Calu3 (cell line): ENCODE measurements at regions not wholly inside any gene's neighbourhood (a gene's known extent, or its start where the extent isn't known, plus 50 kb on each side); places are given as distances from the start of the nearest gene placed in this dataset.

Experiments used
- BruUV-seq: library from RNA; stranded (reverse); fragments of 400-500 nt; replicated peaks from 2 replicates; lab custom pipeline; 2021; lab: Mats Ljungman, UMichigan
- CTCF ChIA-PET: fragments of 300-600 bp; sonication (Branson Sonifier 250); formaldehyde crosslinking; loops from one replicate; lab custom pipeline; 2022; ENCODE audit warnings: antibody characterized with exemption; lab: Charles Lee
- DNase-seq: peaks from one replicate; pipeline ENCODE4 v3.0.0; 2022
- H3K27ac Mint-ChIP-seq: one replicate; pipeline ENCODE4 v1.8.0; 2022; ENCODE audit warnings: mixed read lengths; ENCODE audit not compliant: unreplicated experiment
- H3K27me3 Mint-ChIP-seq: one replicate; pipeline ENCODE4 v1.8.0; 2022; ENCODE audit warnings: mixed read lengths; ENCODE audit not compliant: unreplicated experiment
- H3K36me3 Mint-ChIP-seq: one replicate; pipeline ENCODE4 v1.8.0; 2022; ENCODE audit warnings: mild to moderate bottlenecking, moderate library complexity, mixed read lengths; ENCODE audit not compliant: insufficient read depth, unreplicated experiment
- H3K4me1 Mint-ChIP-seq: one replicate; pipeline ENCODE4 v1.8.0; 2022; ENCODE audit warnings: mild to moderate bottlenecking, low read depth, mixed read lengths; ENCODE audit not compliant: unreplicated experiment
- H3K4me3 Mint-ChIP-seq: one replicate; pipeline ENCODE4 v1.8.0; 2022; ENCODE audit warnings: mild to moderate bottlenecking, low read depth, moderate library complexity, mixed read lengths; ENCODE audit not compliant: unreplicated experiment
- H3K9me3 Mint-ChIP-seq: one replicate; pipeline ENCODE4 v1.8.0; 2022; ENCODE audit warnings: low read depth, mixed read lengths; ENCODE audit not compliant: unreplicated experiment
- intact Hi-C: fragments of 100-400 bp; cut with micrococcal nuclease; formaldehyde crosslinking; loops from one replicate; pipeline ENCODE4 v1.10.0; 2022; ENCODE audit not compliant: unreplicated experiment
- TF ChIP-seq, protein P1 (sequence below): fragments of 200-600 bp; IDR thresholded peaks from one replicate; pipeline ENCODE4 v1.8.0; 2022; ENCODE audit warnings: antibody characterized with exemption; ENCODE audit not compliant: unreplicated experiment

DNA sequence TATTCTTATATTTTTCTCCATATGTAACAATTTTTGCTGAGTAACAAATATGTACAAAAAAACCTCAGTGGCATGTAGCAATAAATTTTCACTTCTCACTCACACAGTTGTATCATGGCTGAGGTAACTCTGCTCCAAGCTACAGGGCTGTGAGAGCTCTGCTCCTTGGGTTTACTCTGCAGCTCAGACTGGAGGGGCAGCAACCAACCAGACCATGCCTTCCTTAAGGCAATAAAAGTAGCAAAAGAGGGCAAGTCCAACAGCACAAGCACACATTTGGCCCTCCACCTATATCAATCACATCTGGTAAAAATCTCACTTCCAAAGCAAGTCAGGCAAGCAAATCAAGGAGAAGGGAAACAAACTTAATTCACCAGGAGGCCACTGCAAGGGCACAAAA lies 102.9 kb downstream of the CRPPA start:
- peak overlapping the region; percentile 86 for H3K27ac Mint-ChIP-seq
- TF ChIP-seq, protein P1, sequence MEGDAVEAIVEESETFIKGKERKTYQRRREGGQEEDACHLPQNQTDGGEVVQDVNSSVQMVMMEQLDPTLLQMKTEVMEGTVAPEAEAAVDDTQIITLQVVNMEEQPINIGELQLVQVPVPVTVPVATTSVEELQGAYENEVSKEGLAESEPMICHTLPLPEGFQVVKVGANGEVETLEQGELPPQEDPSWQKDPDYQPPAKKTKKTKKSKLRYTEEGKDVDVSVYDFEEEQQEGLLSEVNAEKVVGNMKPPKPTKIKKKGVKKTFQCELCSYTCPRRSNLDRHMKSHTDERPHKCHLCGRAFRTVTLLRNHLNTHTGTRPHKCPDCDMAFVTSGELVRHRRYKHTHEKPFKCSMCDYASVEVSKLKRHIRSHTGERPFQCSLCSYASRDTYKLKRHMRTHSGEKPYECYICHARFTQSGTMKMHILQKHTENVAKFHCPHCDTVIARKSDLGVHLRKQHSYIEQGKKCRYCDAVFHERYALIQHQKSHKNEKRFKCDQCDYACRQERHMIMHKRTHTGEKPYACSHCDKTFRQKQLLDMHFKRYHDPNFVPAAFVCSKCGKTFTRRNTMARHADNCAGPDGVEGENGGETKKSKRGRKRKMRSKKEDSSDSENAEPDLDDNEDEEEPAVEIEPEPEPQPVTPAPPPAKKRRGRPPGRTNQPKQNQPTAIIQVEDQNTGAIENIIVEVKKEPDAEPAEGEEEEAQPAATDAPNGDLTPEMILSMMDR, result no peak
- peaks cover 9% of the 10 kb centered on the region for H3K36me3 Mint-ChIP-seq
- H3K4me1 Mint-ChIP-seq, result peaks cover 65% of the 10 kb centered on the region
- BruUV-seq, result TSS peak; percentile 82
- no peaks in the 10 kb centered on the region for H3K27me3 Mint-ChIP-seq
- intact Hi-C loops, result no loop called here
- H3K9me3 Mint-ChIP-seq, result peaks cover 4% of the 10 kb centered on the region
- CTCF ChIA-PET, result interaction anchor here (0.5 to 2.5 kb wide), 9 partner anchors 13 to 246 kb away, joined by 3 to 18 read pairs (median 4); no protein-coding TSS in a partner anchor
- no peak for DNase-seq
- H3K4me3 Mint-ChIP-seq, result peak overlapping the region; percentile 11

DNA sequence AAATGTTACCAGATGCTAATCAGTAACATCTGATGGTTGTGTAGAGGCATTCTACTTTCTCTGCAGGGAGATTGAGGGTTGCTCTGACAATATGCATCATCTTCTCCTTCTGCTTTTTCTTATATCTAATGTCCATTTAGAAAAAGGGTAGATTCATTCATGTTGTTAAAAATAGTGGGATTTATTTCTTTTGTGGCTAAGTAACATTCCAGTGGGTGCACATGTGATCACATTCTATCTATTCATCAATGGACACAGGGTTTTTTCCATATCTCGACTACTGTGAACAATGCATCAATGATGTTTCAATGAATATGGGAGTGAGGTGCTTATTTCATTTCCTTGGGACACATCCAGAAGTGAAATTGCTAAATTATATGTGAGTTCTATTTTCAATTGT lies 103.9 kb downstream of the CRPPA start:
- CTCF ChIA-PET, result interaction anchor here (2.5 kb wide), 1 partner anchor 29 kb away, joined by 18 read pairs; no protein-coding TSS in a partner anchor
- no peak overlapping the region for H3K4me3 Mint-ChIP-seq
- BruUV-seq, result no TSS peak
- intact Hi-C loops, result no loop called here
- no peak overlapping the region for H3K27ac Mint-ChIP-seq
- no peaks in the 10 kb centered on the region for H3K27me3 Mint-ChIP-seq
- DNase-seq, result no peak
- H3K4me1 Mint-ChIP-seq, result peaks cover 73% of the 10 kb centered on the region
- peaks cover 4% of the 10 kb centered on the region for H3K9me3 Mint-ChIP-seq
- TF ChIP-seq, protein P1, result no peak
- peaks cover 9% of the 10 kb centered on the region for H3K36me3 Mint-ChIP-seq

DNA sequence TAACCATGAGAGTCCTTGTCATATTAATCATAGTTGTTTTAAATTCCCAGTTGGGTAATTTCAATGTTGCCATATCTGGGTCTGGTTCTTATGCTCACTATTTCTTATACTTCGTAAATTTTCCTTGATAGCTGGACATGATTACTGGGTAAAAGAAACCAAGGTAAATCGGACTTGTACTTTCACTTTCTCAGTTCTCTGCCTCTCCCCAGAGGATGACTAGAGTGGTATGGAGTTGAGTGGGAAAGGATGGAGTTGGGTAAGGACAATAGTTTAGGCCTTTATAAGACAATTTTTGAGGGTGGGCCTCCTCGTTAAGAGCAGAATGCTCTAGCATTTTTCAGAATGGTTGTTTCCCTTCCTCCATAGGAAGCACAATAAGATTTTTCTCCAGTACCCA lies 106.1 kb downstream of the CRPPA start:
- intact Hi-C loops, result no loop called here
- peak overlapping the region; percentile 31 for H3K4me3 Mint-ChIP-seq
- H3K27me3 Mint-ChIP-seq, result no peaks in the 10 kb centered on the region
- peaks cover 9% of the 10 kb centered on the region for H3K36me3 Mint-ChIP-seq
- no peak for DNase-seq
- peaks cover 64% of the 10 kb centered on the region for H3K4me1 Mint-ChIP-seq
- peaks cover 4% of the 10 kb centered on the region for H3K9me3 Mint-ChIP-seq
- no peak overlapping the region for H3K27ac Mint-ChIP-seq
- TF ChIP-seq, protein P1, result no peak
- CTCF ChIA-PET, result interaction anchor here (0.9 kb wide), 1 partner anchor 22 kb away, joined by 3 read pairs; no protein-coding TSS in a partner anchor
- BruUV-seq, result no TSS peak

DNA sequence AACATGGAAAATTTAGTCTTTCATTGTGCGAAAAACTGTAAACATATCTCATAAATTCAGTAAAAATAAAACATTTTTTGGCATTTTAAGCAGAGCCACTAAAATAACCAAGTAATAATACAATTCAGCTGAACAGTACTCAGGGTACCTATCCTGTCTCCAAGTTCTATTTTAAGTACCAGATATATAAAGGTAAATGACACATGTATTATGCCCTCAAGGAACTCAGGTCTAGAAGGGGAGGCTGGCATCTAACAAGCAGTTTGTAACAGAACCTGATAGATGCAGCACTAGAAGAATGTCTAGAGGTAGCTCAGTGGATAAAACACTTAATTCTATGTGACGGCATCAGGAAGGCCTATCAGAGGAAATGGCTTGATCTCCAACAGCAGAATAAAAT lies 112.2 kb downstream of the CRPPA start:
- peaks cover 15% of the 10 kb centered on the region for H3K4me1 Mint-ChIP-seq
- no peaks in the 10 kb centered on the region for H3K36me3 Mint-ChIP-seq
- TF ChIP-seq, protein P1, result no peak
- intact Hi-C loops, result no loop called here
- H3K27me3 Mint-ChIP-seq, result no peaks in the 10 kb centered on the region
- H3K9me3 Mint-ChIP-seq, result no peaks in the 10 kb centered on the region
- no peak overlapping the region for H3K4me3 Mint-ChIP-seq
- CTCF ChIA-PET, result no interaction called here
- BruUV-seq, result no TSS peak
- no peak for DNase-seq
- H3K27ac Mint-ChIP-seq, result peak overlapping the region; percentile 34
